B cell (primary cell): ENCODE measurements at regions not wholly inside any gene's neighbourhood (a gene's known extent, or its start where the extent isn't known, plus 50 kb on each side); places are given as distances from the start of the nearest gene placed in this dataset.

Experiments used
- ATAC-seq: fragments of 200-7000 bp; cut with Tn5 transposase; one replicate; pipeline ENCODE4 v1.10.0; 2021; ENCODE audit warnings: low read depth, mild to moderate bottlenecking, moderate number of reproducible peaks, moderate library complexity
- CTCF ChIA-PET: fragments of 350-600 bp; sonication (Branson Sonifier 250); formaldehyde crosslinking; loops from one replicate; lab custom pipeline; 2021; ENCODE audit warnings: antibody characterized with exemption, inconsistent platforms; lab: Charles Lee
- POLR2A ChIA-PET: fragments of 350-600 bp; sonication (Branson Sonifier 250); formaldehyde crosslinking; loops from one replicate; lab custom pipeline; 2021; ENCODE audit warnings: antibody characterized with exemption; lab: Charles Lee
- DNase-seq: peaks from one replicate; pipeline ENCODE4 v3.0.0; 2013
- H2AFZ ChIP-seq: 2 replicates; pipeline ENCODE4 v1.6.1; 2012; ENCODE audit warnings: mild to moderate bottlenecking, low read depth, low read length; ENCODE audit not compliant: insufficient read depth, poor library complexity, severe bottlenecking
- H3K27ac ChIP-seq, 2 donors: 1 replicate in 1 of 2; 2 replicates in 1 of 2; pipeline ENCODE4 v1.5.1; 2012 to 2013; ENCODE audit warnings: low read length in 2 of 2, mild to moderate bottlenecking in 2 of 2, moderate library complexity in 1 of 2
- H3K27me3 ChIP-seq, 4 experiments: fragments of 200-600 bp in 1 of 4; sonication (generic) in 1 of 4; replicated peaks in 1 of 4; 1 replicate in 2 of 4; 2 replicates in 2 of 4; pipeline versions ENCODE4 v1.6.1 to v1.7.0; 2013 to 2016; ENCODE audit warnings: low read length in 3 of 4, mild to moderate bottlenecking in 2 of 4, mixed read lengths in 1 of 4, moderate library complexity in 1 of 4; ENCODE audit not compliant: insufficient read depth in 4 of 4, control insufficient read depth in 3 of 4; ENCODE audit errors: control extremely low read depth in 1 of 4
- H3K36me3 ChIP-seq, 2 experiments: replicated peaks in 1 of 2; 1 replicate in 1 of 2; 2 replicates in 1 of 2; pipeline versions ENCODE4 v1.6.1 to v1.7.1; 2013; ENCODE audit warnings: low read length in 1 of 2; ENCODE audit not compliant: insufficient read depth in 2 of 2, control insufficient read depth in 1 of 2; ENCODE audit errors: control extremely low read depth in 1 of 2, extremely low read depth in 1 of 2
- H3K4me1 ChIP-seq, 2 donors: fragments of 200-600 bp in 1 of 2; sonication (generic) in 1 of 2; 1 replicate in 1 of 2; 2 replicates in 1 of 2; pipeline versions ENCODE4 v1.5.1 to v1.6.1; 2013 to 2017; ENCODE audit warnings: low read length in 2 of 2; ENCODE audit not compliant: control insufficient read depth in 2 of 2, insufficient read depth in 2 of 2
- H3K4me2 ChIP-seq: replicated peaks from 2 replicates; pipeline ENCODE3; 2012; ENCODE audit warnings: mild to moderate bottlenecking, low read depth, low read length; ENCODE audit not compliant: poor library complexity, severe bottlenecking
- H3K4me3 ChIP-seq, 5 experiments: fragments of 200-600 bp in 1 of 5; sonication (generic) in 1 of 5; 1 replicate in 3 of 5; 2 replicates in 2 of 5; pipeline versions ENCODE4 v1.5.1 to v1.7.0; 2011 to 2016; ENCODE audit warnings: low read length in 4 of 5, mild to moderate bottlenecking in 4 of 5, low read depth in 2 of 5, control low read depth in 1 of 5, moderate library complexity in 1 of 5; ENCODE audit not compliant: insufficient read depth in 1 of 5; ENCODE audit errors: control extremely low read depth in 1 of 5, extremely low read depth in 1 of 5
- H3K79me2 ChIP-seq: fragments of 200-600 bp; sonication (generic); one replicate; pipeline ENCODE4 v1.6.0; 2016; ENCODE audit warnings: low read length; ENCODE audit not compliant: control insufficient read depth, insufficient read depth
- H3K9ac ChIP-seq: fragments of 200-600 bp; sonication (generic); 2 replicates; pipeline ENCODE4 v1.6.1; 2017; ENCODE audit warnings: mild to moderate bottlenecking, low read length, moderate library complexity
- H3K9me3 ChIP-seq, 3 donors: one replicate each; pipeline versions ENCODE4 v1.6.1 to v1.7.1; 2013; ENCODE audit warnings: low read length in 2 of 3; ENCODE audit not compliant: control insufficient read depth in 2 of 3, insufficient read depth in 1 of 3; ENCODE audit errors: control extremely low read depth in 1 of 3
- H4K20me1 ChIP-seq: 2 replicates; pipeline ENCODE4 v1.6.0; 2012; ENCODE audit warnings: mild to moderate bottlenecking, low read length; ENCODE audit not compliant: insufficient read depth, control insufficient read depth, poor library complexity, severe bottlenecking
- H3K27ac Mint-ChIP-seq: one replicate; pipeline ENCODE4 v1.8.0; 2021; ENCODE audit warnings: mixed read lengths
- H3K27me3 Mint-ChIP-seq: one replicate; pipeline ENCODE4 v1.8.0; 2021; ENCODE audit warnings: mixed read lengths
- H3K4me1 Mint-ChIP-seq: one replicate; pipeline ENCODE4 v1.8.0; 2021; ENCODE audit warnings: mixed read lengths
- H3K4me3 Mint-ChIP-seq: one replicate; pipeline ENCODE4 v1.8.0; 2021; ENCODE audit warnings: mixed read lengths
- H3K9me3 Mint-ChIP-seq: one replicate; pipeline ENCODE4 v1.8.0; 2022; ENCODE audit warnings: mixed read lengths; ENCODE audit not compliant: insufficient read depth
- EZH2 ChIP-seq: IDR thresholded peaks from 2 replicates; pipeline ENCODE4 v1.6.1; 2012; ENCODE audit warnings: borderline replicate concordance, low read depth, mild to moderate bottlenecking, moderate library complexity, low read length; ENCODE audit not compliant: insufficient read depth, poor library complexity, severe bottlenecking
- WGBS: methylation state at CpG from one replicate; pipeline ENCODE4 v1.1.5; 2013; ENCODE audit warnings: missing lambda C conversion rate; ENCODE audit not compliant: insufficient coverage; 5-methylcytosine and 5-hydroxymethylcytosine counted together
- intact Hi-C: fragments of 100-400 bp; cut with micrococcal nuclease; formaldehyde crosslinking; loops from one replicate; pipeline ENCODE4 v1.10.0; 2022
- TF ChIP-seq, protein P1 (sequence below): fragments of 200-600 bp; IDR thresholded peaks from one replicate; pipeline ENCODE4 v1.8.0; 2022; ENCODE audit warnings: antibody characterized with exemption, mild to moderate bottlenecking

DNA sequence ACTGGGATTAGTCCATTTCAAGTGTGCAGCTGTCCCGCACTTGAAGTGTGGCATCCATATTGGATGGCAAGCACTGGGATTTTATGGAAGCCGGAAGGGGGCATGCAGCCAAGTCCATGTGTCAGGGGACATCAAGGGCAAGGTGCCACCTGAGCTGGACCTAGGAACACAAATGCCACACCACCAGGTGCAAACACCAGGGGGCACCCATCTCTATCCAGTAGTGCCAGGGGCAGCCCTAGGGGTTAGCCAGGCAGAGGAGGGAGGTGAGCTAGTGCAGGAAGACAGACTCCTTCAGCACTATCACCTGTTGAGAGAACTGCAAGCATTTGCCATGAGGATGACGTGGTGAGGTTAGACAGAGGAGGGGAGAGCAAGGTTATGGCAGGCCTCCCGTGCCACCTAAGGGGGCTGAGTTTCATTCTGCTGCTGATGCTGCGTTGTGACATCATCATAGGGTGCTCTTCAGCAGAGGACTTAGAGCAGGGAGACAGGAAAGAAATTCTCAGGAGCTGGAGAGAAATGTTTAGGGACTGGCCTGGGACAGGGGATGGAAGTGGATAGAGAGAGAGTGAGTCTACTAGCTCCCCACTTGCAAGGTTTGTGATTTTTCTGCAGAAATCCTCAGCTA lies 192.6 kb upstream of the SLC24A3 start:
- H3K4me3 Mint-ChIP-seq = no peak overlapping the region
- no peak overlapping the region for H3K4me2 ChIP-seq
- no peak overlapping the region for H3K27ac ChIP-seq
- peaks cover 0 to 15% (median 0%) of the 10 kb centered on the region in 3 donors for H3K9me3 ChIP-seq
- no peaks in the 10 kb centered on the region for H4K20me1 ChIP-seq
- no peaks in the 10 kb centered on the region for H3K9me3 Mint-ChIP-seq
- no peak overlapping the region for H3K9ac ChIP-seq
- POLR2A ChIA-PET = no interaction called here
- no peak for TF ChIP-seq EZH2
- TF ChIP-seq, protein P1, sequence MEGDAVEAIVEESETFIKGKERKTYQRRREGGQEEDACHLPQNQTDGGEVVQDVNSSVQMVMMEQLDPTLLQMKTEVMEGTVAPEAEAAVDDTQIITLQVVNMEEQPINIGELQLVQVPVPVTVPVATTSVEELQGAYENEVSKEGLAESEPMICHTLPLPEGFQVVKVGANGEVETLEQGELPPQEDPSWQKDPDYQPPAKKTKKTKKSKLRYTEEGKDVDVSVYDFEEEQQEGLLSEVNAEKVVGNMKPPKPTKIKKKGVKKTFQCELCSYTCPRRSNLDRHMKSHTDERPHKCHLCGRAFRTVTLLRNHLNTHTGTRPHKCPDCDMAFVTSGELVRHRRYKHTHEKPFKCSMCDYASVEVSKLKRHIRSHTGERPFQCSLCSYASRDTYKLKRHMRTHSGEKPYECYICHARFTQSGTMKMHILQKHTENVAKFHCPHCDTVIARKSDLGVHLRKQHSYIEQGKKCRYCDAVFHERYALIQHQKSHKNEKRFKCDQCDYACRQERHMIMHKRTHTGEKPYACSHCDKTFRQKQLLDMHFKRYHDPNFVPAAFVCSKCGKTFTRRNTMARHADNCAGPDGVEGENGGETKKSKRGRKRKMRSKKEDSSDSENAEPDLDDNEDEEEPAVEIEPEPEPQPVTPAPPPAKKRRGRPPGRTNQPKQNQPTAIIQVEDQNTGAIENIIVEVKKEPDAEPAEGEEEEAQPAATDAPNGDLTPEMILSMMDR = no peak
- no peak overlapping the region for H3K27ac Mint-ChIP-seq
- intact Hi-C loops = no loop called here
- WGBS = 96% methylated on average over 5 of the region's 5 CpGs
- CTCF ChIA-PET = no interaction called here
- H3K4me1 ChIP-seq = no peaks in the 10 kb centered on the region
- H3K27me3 Mint-ChIP-seq = peaks cover 5% of the 10 kb centered on the region
- DNase-seq (no peak), ATAC-seq (no peak)
- H3K4me1 Mint-ChIP-seq = peaks cover 2% of the 10 kb centered on the region
- H3K79me2 ChIP-seq = no peaks in the 10 kb centered on the region
- H2AFZ ChIP-seq = no peak overlapping the region
- no peaks in the 10 kb centered on the region for H3K36me3 ChIP-seq
- no peak overlapping the region for H3K4me3 ChIP-seq
- no peaks in the 10 kb centered on the region for H3K27me3 ChIP-seq

DNA sequence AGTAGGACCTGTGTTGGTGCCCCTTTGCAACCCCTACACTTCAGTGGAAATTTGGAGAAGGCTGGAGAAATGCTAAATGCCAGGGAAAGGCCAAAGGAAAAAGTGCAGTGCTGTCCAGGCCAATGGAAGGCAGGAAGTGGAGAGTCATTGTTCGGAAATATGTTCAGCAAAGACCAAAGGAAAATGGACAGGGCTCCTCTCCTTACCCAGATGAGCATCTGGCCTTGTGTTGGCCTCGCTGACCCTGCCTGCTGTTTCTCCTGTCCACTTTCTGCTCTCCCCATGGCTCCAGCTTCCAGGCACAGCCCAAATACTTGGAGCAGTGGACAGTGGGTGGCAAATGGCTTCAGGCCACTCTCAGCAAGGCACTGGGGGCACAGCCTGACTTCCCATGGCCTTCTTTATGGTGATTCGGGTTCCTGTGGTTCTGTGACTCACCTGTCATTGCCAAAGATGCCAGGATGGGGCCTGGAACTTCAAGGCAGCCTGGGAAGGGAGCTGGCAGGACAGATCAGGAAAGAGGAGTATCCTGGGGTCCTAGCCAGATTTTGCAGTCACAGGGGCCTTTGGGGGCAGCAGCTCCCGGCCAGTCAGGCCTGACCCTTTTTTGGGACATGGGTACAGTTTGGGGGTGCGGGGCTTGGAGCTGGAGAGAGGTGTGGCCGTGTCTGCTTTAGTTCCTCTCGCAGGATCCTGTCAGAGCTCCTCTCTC lies 190.9 kb upstream of the SLC24A3 start:
- no peak overlapping the region for H3K4me3 Mint-ChIP-seq
- DNase-seq (no peak), ATAC-seq (no peak)
- peaks cover 2% of the 10 kb centered on the region for H3K4me1 Mint-ChIP-seq
- 85% methylated on average over 4 of the region's 7 CpGs for WGBS
- CTCF ChIA-PET = no interaction called here
- no peak overlapping the region for H3K27ac Mint-ChIP-seq
- Histone ChIP-seq H3K4me1 (no peaks in the 10 kb centered on the region), H3K9me3 (peaks cover 0 to 13% (median 0%) of the 10 kb centered on the region in 3 donors), H3K4me3 (no peak overlapping the region), H3K4me2 (no peak overlapping the region), H3K36me3 (no peaks in the 10 kb centered on the region), H4K20me1 (no peaks in the 10 kb centered on the region), H3K79me2 (no peaks in the 10 kb centered on the region), H3K27me3 (no peaks in the 10 kb centered on the region), H2AFZ (no peak overlapping the region), H3K9ac (no peak overlapping the region), H3K27ac (no peak overlapping the region)
- POLR2A ChIA-PET = no interaction called here
- TF ChIP-seq, protein P1 = no peak
- no peak for TF ChIP-seq EZH2
- peaks cover 5% of the 10 kb centered on the region for H3K27me3 Mint-ChIP-seq
- H3K9me3 Mint-ChIP-seq = no peaks in the 10 kb centered on the region
- intact Hi-C loops = no loop called here
